H1 (cell line): ENCODE measurements at regions not wholly inside any gene's neighbourhood (a gene's known extent, or its start where the extent isn't known, plus 50 kb on each side); places are given as distances from the start of the nearest gene placed in this dataset.

Source experiments
- CTCF ChIA-PET: fragments of 300-600 bp; sonication (Branson Sonifier 250); formaldehyde crosslinking; loops from one replicate; lab custom pipeline; 2021; ENCODE audit not compliant: partially characterized antibody; lab: Charles Lee
- POLR2A ChIA-PET: fragments of 300-600 bp; sonication (Branson Sonifier 250); formaldehyde crosslinking; loops from one replicate; lab custom pipeline; 2021; ENCODE audit warnings: inconsistent platforms; ENCODE audit not compliant: partially characterized antibody; lab: Charles Lee
- DNase-seq, 2 experiments: peaks; one replicate each; pipeline versions ENCODE4 v3.0.0 to v3.0.0-alpha.2; 2010 to 2022; ENCODE audit warnings: low spot score in 2 of 2, low read depth in 1 of 2, mixed read lengths in 1 of 2
- FAIRE-seq: peaks from 2 replicates; lab custom pipeline; 2011; peaks lifted over from hg19 to GRCh38; lab: Jason Lieb, UNC
- H2AFZ ChIP-seq: 2 replicates; pipeline ENCODE4 v1.8.1; 2012; ENCODE audit warnings: low read length, inconsistent platforms
- H2AK5ac ChIP-seq: 2 replicates; pipeline ENCODE4 v1.6.1; 2013; ENCODE audit warnings: low read depth, low read length
- H2BK120ac ChIP-seq: replicated peaks from 2 replicates; pipeline ENCODE3; 2013; ENCODE audit warnings: low read depth, low read length, inconsistent platforms
- H2BK12ac ChIP-seq: 2 replicates; pipeline ENCODE4 v1.6.1; 2013; ENCODE audit warnings: low read depth, low read length
- H2BK15ac ChIP-seq: 2 replicates; pipeline ENCODE4 v1.6.1; 2013; ENCODE audit warnings: low read length
- H2BK20ac ChIP-seq: 2 replicates; pipeline ENCODE4 v1.6.1; 2013; ENCODE audit warnings: low read length
- H2BK5ac ChIP-seq: 2 replicates; pipeline ENCODE4 v1.6.1; 2013; ENCODE audit warnings: low read depth, low read length
- H3K14ac ChIP-seq: 2 replicates; pipeline ENCODE4 v1.6.1; 2013; ENCODE audit warnings: inconsistent platforms; ENCODE audit not compliant: insufficient read length
- H3K18ac ChIP-seq: 2 replicates; pipeline ENCODE4 v1.6.1; 2013; ENCODE audit warnings: low read length; ENCODE audit errors: extremely low read depth
- H3K23ac ChIP-seq: 2 replicates; pipeline ENCODE4 v1.6.1; 2013; ENCODE audit warnings: inconsistent platforms; ENCODE audit not compliant: insufficient read length
- H3K23me2 ChIP-seq: 2 replicates; pipeline ENCODE4 v1.6.1; 2013; ENCODE audit warnings: low read depth, low read length
- H3K27ac ChIP-seq: 2 replicates; pipeline ENCODE4 v1.6.1; 2011; ENCODE audit warnings: low read depth, low read length, inconsistent platforms
- H3K27me3 ChIP-seq, 4 experiments: replicated peaks in 1 of 4; 1 replicate in 1 of 4; 2 replicates in 3 of 4; pipeline versions ENCODE4 v1.6.1 to v1.8.1; 2011 to 2013; ENCODE audit warnings: low read length in 3 of 4, mild to moderate bottlenecking in 3 of 4, inconsistent platforms in 2 of 4, mixed read lengths in 2 of 4, moderate library complexity in 1 of 4; ENCODE audit not compliant: control insufficient read depth in 3 of 4, insufficient read depth in 3 of 4; ENCODE audit errors: extremely low read depth in 1 of 4
- H3K36me3 ChIP-seq, 4 experiments: 2 replicates each; pipeline versions ENCODE4 v1.6.1 to v1.8.1; 2011 to 2013; ENCODE audit warnings: mild to moderate bottlenecking in 4 of 4, low read length in 3 of 4, moderate library complexity in 2 of 4, control low read depth in 1 of 4, inconsistent platforms in 1 of 4; ENCODE audit not compliant: insufficient read depth in 4 of 4, control insufficient read depth in 2 of 4
- H3K4ac ChIP-seq: replicated peaks from 2 replicates; pipeline ENCODE3; 2013; ENCODE audit warnings: low read length, low read depth, mixed read lengths, inconsistent platforms; ENCODE audit not compliant: insufficient read length
- H3K4me1 ChIP-seq, 4 experiments: replicated peaks in 1 of 4; 1 replicate in 1 of 4; 2 replicates in 3 of 4; pipeline versions ENCODE4 v1.6.1 to v1.8.1; 2011 to 2013; ENCODE audit warnings: low read length in 3 of 4, inconsistent platforms in 2 of 4, mixed read lengths in 1 of 4; ENCODE audit not compliant: insufficient read depth in 4 of 4, control insufficient read depth in 3 of 4
- H3K4me2 ChIP-seq, 2 experiments: 2 replicates each; pipeline versions ENCODE4 v1.6.1 to v1.8.1; 2011 to 2013; ENCODE audit warnings: low read depth in 2 of 2, low read length in 2 of 2, control low read depth in 1 of 2, inconsistent platforms in 1 of 2, mild to moderate bottlenecking in 1 of 2; ENCODE audit not compliant: insufficient read depth in 1 of 2
- H3K4me3 ChIP-seq, 4 experiments: fragments of 200-600, 300-600 bp in 1 of 4; sonication (generic), shearing (Covaris generic), sonication (Bioruptor Twin) in 1 of 4; 2 replicates each; pipeline versions ENCODE4 v1.5.1 to v1.8.1; 2011 to 2016; ENCODE audit warnings: low read length in 4 of 4, low read depth in 3 of 4, control low read depth in 2 of 4, inconsistent platforms in 2 of 4, mild to moderate bottlenecking in 2 of 4, mixed read lengths in 1 of 4, moderate library complexity in 1 of 4; ENCODE audit not compliant: insufficient read depth in 2 of 4; ENCODE audit errors: extremely low read depth in 1 of 4
- H3K56ac ChIP-seq: replicated peaks from 2 replicates; pipeline ENCODE3; 2013; ENCODE audit warnings: low read depth, mild to moderate bottlenecking, mixed read lengths, low read length, inconsistent platforms; ENCODE audit not compliant: insufficient read length
- H3K79me1 ChIP-seq: 2 replicates; pipeline ENCODE4 v1.6.1; 2013; ENCODE audit warnings: low read depth, low read length, control low read depth
- H3K79me2 ChIP-seq, 2 experiments: 2 replicates each; pipeline versions ENCODE4 v1.6.1 to v1.8.1; 2012 to 2013; ENCODE audit warnings: low read length in 2 of 2, mild to moderate bottlenecking in 2 of 2, inconsistent platforms in 1 of 2; ENCODE audit not compliant: insufficient read depth in 2 of 2, control insufficient read depth in 1 of 2
- H3K9ac ChIP-seq, 4 experiments: replicated peaks in 1 of 4; 1 replicate in 1 of 4; 2 replicates in 3 of 4; pipeline versions ENCODE4 v1.6.1 to v1.8.1; 2011 to 2013; ENCODE audit warnings: low read depth in 3 of 4, low read length in 3 of 4, control low read depth in 2 of 4, mild to moderate bottlenecking in 2 of 4, moderate library complexity in 2 of 4, inconsistent platforms in 1 of 4; ENCODE audit errors: extremely low read depth in 1 of 4
- H3K9me3 ChIP-seq, 2 experiments: 2 replicates each; pipeline versions ENCODE4 v1.6.1 to v1.8.1; 2012 to 2013; ENCODE audit warnings: mild to moderate bottlenecking in 2 of 2, moderate library complexity in 2 of 2, control low read depth in 1 of 2, inconsistent platforms in 1 of 2, low read depth in 1 of 2, low read length in 1 of 2, mixed read lengths in 1 of 2; ENCODE audit not compliant: insufficient read depth in 2 of 2
- H4K20me1 ChIP-seq, 2 experiments: replicated peaks in 1 of 2; 2 replicates each; pipeline versions ENCODE3 to v1.8.1; 2011 to 2013; ENCODE audit warnings: inconsistent platforms in 2 of 2, low read length in 2 of 2, mild to moderate bottlenecking in 1 of 2; ENCODE audit not compliant: insufficient read depth in 2 of 2, control insufficient read depth in 1 of 2
- H4K5ac ChIP-seq: 2 replicates; pipeline ENCODE4 v1.6.1; 2013; ENCODE audit warnings: low read length, low read depth, mixed read lengths, inconsistent platforms; ENCODE audit not compliant: insufficient read length
- H4K8ac ChIP-seq: 2 replicates; pipeline ENCODE4 v1.8.0; 2013; ENCODE audit warnings: mild to moderate bottlenecking, moderate library complexity, low read length, inconsistent platforms; ENCODE audit not compliant: insufficient read depth; ENCODE audit errors: extremely low read depth
- H4K91ac ChIP-seq: replicated peaks from 2 replicates; pipeline ENCODE3; 2013; ENCODE audit warnings: low read length, mixed read lengths, inconsistent platforms; ENCODE audit not compliant: insufficient read length
- BCL11A ChIP-seq, 2 experiments: IDR thresholded peaks; one replicate each; pipeline ENCODE4 v1.6.1; 2011; ENCODE audit warnings: low read depth in 2 of 2, low read length in 2 of 2, mild to moderate bottlenecking in 2 of 2
- CEBPB ChIP-seq: IDR thresholded peaks from 2 replicates; pipeline ENCODE4 v1.6.1; 2012; ENCODE audit warnings: low read depth, low read length
- E2F6 ChIP-seq: IDR thresholded peaks from 2 replicates; pipeline ENCODE4 v1.6.1; 2012; ENCODE audit warnings: inconsistent platforms
- FOSL1 ChIP-seq: IDR thresholded peaks from 2 replicates; pipeline ENCODE4 v1.6.1; 2011; ENCODE audit warnings: mild to moderate bottlenecking, low read depth, low read length, moderate library complexity; ENCODE audit not compliant: insufficient read depth
- GABPA ChIP-seq: IDR thresholded peaks from 2 replicates; pipeline ENCODE4 v1.6.1; 2011; ENCODE audit warnings: mild to moderate bottlenecking, low read length, moderate library complexity, borderline replicate concordance; ENCODE audit not compliant: insufficient read depth
- JUND ChIP-seq: IDR thresholded peaks from 2 replicates; pipeline ENCODE4 v1.6.1; 2011; ENCODE audit warnings: mild to moderate bottlenecking, improper control_type of control experiment, low read length
- KDM4A ChIP-seq: IDR thresholded peaks from one replicate; pipeline ENCODE4 v1.7.1; 2012; ENCODE audit warnings: low read depth, mild to moderate bottlenecking, moderate library complexity, low read length, inconsistent platforms; ENCODE audit not compliant: severe bottlenecking
- KDM5A ChIP-seq: fragments of 200-600 bp; IDR thresholded peaks from 2 replicates; pipeline ENCODE4 v1.7.1; 2012; ENCODE audit warnings: mild to moderate bottlenecking, low read length, inconsistent platforms, mixed read lengths
- POLR2A ChIP-seq, 2 experiments: IDR thresholded peaks; 1 replicate in 1 of 2; 2 replicates in 1 of 2; pipeline ENCODE4 v1.6.1; 2011; ENCODE audit warnings: low read depth in 2 of 2, low read length in 2 of 2, mild to moderate bottlenecking in 2 of 2; ENCODE audit errors: control extremely low read depth in 1 of 2
- RFX5 ChIP-seq: IDR thresholded peaks from 2 replicates; pipeline ENCODE4 v1.6.1; 2011; ENCODE audit warnings: low read depth, low read length, improper control_type of control experiment, borderline replicate concordance
- SIRT6 ChIP-seq: IDR thresholded peaks from one replicate; pipeline ENCODE4 v1.7.1; 2012; ENCODE audit warnings: low read length, inconsistent platforms
- SP4 ChIP-seq: IDR thresholded peaks from 2 replicates; pipeline ENCODE4 v1.6.1; 2012; ENCODE audit warnings: low read length, inconsistent platforms
- SUZ12 ChIP-seq: fragments of 200-600 bp; sonication (generic); IDR thresholded peaks from 2 replicates; pipeline ENCODE4 v1.6.1; 2012; ENCODE audit warnings: mild to moderate bottlenecking, inconsistent platforms, low read length, moderate library complexity, mixed read lengths
- TAF1 ChIP-seq: IDR thresholded peaks from 2 replicates; pipeline ENCODE4 v1.6.1; 2011; ENCODE audit warnings: mild to moderate bottlenecking, low read depth, low read length
- TBP ChIP-seq: IDR thresholded peaks from 2 replicates; pipeline ENCODE4 v1.6.1; 2011; ENCODE audit warnings: low read depth, low read length, improper control_type of control experiment
- TEAD4 ChIP-seq: IDR thresholded peaks from 2 replicates; pipeline ENCODE4 v1.6.1; 2012; ENCODE audit warnings: low read depth, low read length, inconsistent platforms, mixed read lengths
- WGBS, 2 experiments: shearing (Covaris generic) in 1 of 2; methylation state at CpG; one replicate each; pipeline versions ENCODE4 v1.1.6 to v1.1.7; 2013 to 2015; ENCODE audit warnings: low lambda C conversion rate in 2 of 2, mixed read lengths in 2 of 2, inconsistent platforms in 1 of 2, low coverage in 1 of 2, missing lambda C conversion rate in 1 of 2; ENCODE audit not compliant: insufficient replicate concordance in 2 of 2, insufficient coverage in 1 of 2, insufficient read length in 1 of 2; ENCODE audit errors: extremely low coverage in 1 of 2, missing lambda C conversion rate in 1 of 2; 5-methylcytosine and 5-hydroxymethylcytosine counted together

GRCh38 chr18:64620971-64621560 is 472.2 kb upstream of the LINC00305 start:
- no peak overlapping the region for H3K23ac ChIP-seq
- 98% methylated on average over 3 of the region's 3 CpGs; no CpG with 5 or more reads in 1 of the 2 experiments for WGBS, 2 experiments
- no peak overlapping the region for H2AFZ ChIP-seq
- ChIA-PET CTCF (no interaction called here), POLR2A (no interaction called here)
- H3K23me2 ChIP-seq = no peaks in the 10 kb centered on the region
- H3K27me3 ChIP-seq = no peaks in the 10 kb centered on the region
- no peak overlapping the region for H3K4me2 ChIP-seq
- H4K20me1 ChIP-seq = no peaks in the 10 kb centered on the region
- no peak overlapping the region for H2BK12ac ChIP-seq
- H3K4me3 ChIP-seq = no peak overlapping the region
- H2BK15ac ChIP-seq = no peak overlapping the region
- H3K56ac ChIP-seq = no peak overlapping the region
- no peak overlapping the region for H3K27ac ChIP-seq
- H4K8ac ChIP-seq = no peak overlapping the region
- H3K79me1 ChIP-seq = no peaks in the 10 kb centered on the region
- H3K36me3 ChIP-seq = no peaks in the 10 kb centered on the region
- no peak for FAIRE-seq
- no peaks in the 10 kb centered on the region for H3K79me2 ChIP-seq
- no peak overlapping the region for H4K91ac ChIP-seq
- TF ChIP-seq JUND (no peak), POLR2A (IDR thresholded peaks at IDR 0.05; ENCODE audit: control extremely low read depth in 1 of 2, low read depth in 2 of 2, low read length in 2 of 2) (no peak), SIRT6 (no peak), TBP (no peak), KDM4A (no peak), GABPA (no peak), FOSL1 (no peak), TEAD4 (no peak), SP4 (no peak), BCL11A (IDR thresholded peaks at IDR 0.05; ENCODE audit: low read depth in 2 of 2, low read length in 2 of 2) (no peak), CEBPB (no peak), RFX5 (no peak), KDM5A (no peak), SUZ12 (no peak), TAF1 (no peak), E2F6 (no peak)
- no peak overlapping the region for H3K9ac ChIP-seq
- H2BK120ac ChIP-seq = no peak overlapping the region
- no peak overlapping the region for H3K18ac ChIP-seq
- H2BK20ac ChIP-seq = no peak overlapping the region
- no peak overlapping the region for H3K14ac ChIP-seq
- no peak for DNase-seq
- no peak overlapping the region for H2BK5ac ChIP-seq
- H3K4ac ChIP-seq = no peak overlapping the region
- no peaks in the 10 kb centered on the region for H3K9me3 ChIP-seq
- peaks cover 0 to 2% (median 0%) of the 10 kb centered on the region in 4 experiments; a peak in 1 of 7 replicates for H3K4me1 ChIP-seq
- H2AK5ac ChIP-seq = no peak overlapping the region
- H4K5ac ChIP-seq = no peak overlapping the region
